HepG2 (cell line): ENCODE measurements at regions not wholly inside any gene's neighbourhood (a gene's known extent, or its start where the extent isn't known, plus 50 kb on each side); places are given as distances from the start of the nearest gene placed in this dataset.

Experiments
- ATAC-seq: fragments of 200-7000 bp; cut with Tn5 transposase; 3 replicates; pipeline ENCODE4 v1.9.1; 2020; ENCODE audit warnings: mild to moderate bottlenecking, moderate library complexity
- BruUV-seq: library from RNA; stranded (reverse); fragments of 400-500 nt; replicated peaks from 2 replicates; lab custom pipeline; 2021; lab: Mats Ljungman, UMichigan
- CTCF ChIA-PET: fragments of 300-600 bp; formaldehyde crosslinking; extraction: SDS; loops from one replicate; lab custom pipeline; 2021; ENCODE audit warnings: low total read pairs, inconsistent platforms, low intra/inter-chr PET ratio; lab: Yijun Ruan, JAX
- POLR2A ChIA-PET: fragments of 350-600 bp; sonication (Branson Sonifier 250); formaldehyde crosslinking; loops from one replicate; lab custom pipeline; 2020; ENCODE audit warnings: antibody characterized with exemption, inconsistent platforms; lab: Yijun Ruan, JAX
- DNase-seq: peaks from one replicate; pipeline ENCODE4 v3.0.0-alpha.2; 2015; ENCODE audit warnings: low spot score
- FAIRE-seq: peaks from 3 replicates; lab custom pipeline; 2011; peaks lifted over from hg19 to GRCh38; lab: Jason Lieb, UNC
- H2AFZ ChIP-seq: one replicate; pipeline ENCODE4 v1.6.1; 2011; ENCODE audit warnings: low read length, inconsistent platforms
- H3K27ac ChIP-seq: fragments of 300-600 bp; 3 replicates; pipeline ENCODE4 v1.8.0; 2011; ENCODE audit warnings: mixed run types, mild to moderate bottlenecking, mixed read lengths, low read length, inconsistent platforms; ENCODE audit not compliant: insufficient read depth; ENCODE audit errors: extremely low read length
- H3K27me3 ChIP-seq, 2 experiments: fragments of 200-600 bp in 1 of 2; 2 replicates in 1 of 2; 3 replicates in 1 of 2; pipeline versions ENCODE4 v1.6.0 to v1.8.0; 2011; ENCODE audit warnings: low read length in 2 of 2, mild to moderate bottlenecking in 2 of 2, moderate library complexity in 2 of 2, inconsistent platforms in 1 of 2; ENCODE audit not compliant: insufficient read depth in 2 of 2, control insufficient read depth in 1 of 2
- H3K36me3 ChIP-seq, 2 experiments: fragments of 200-600 bp in 1 of 2; replicated peaks in 1 of 2; 2 replicates in 1 of 2; 3 replicates in 1 of 2; pipeline versions ENCODE4 v1.5.1 to v1.8.0; 2011; ENCODE audit warnings: low read length in 2 of 2, inconsistent platforms in 1 of 2; ENCODE audit not compliant: insufficient read depth in 2 of 2, control insufficient read depth in 1 of 2
- H3K4me1 ChIP-seq: 2 replicates; pipeline ENCODE4 v1.5.1; 2012; ENCODE audit warnings: low read length, inconsistent platforms; ENCODE audit not compliant: insufficient read depth
- H3K4me2 ChIP-seq: 2 replicates; pipeline ENCODE4 v1.6.0; 2011; ENCODE audit warnings: low read depth, low read length, inconsistent platforms
- H3K4me3 ChIP-seq, 3 experiments: fragments of 200-600 bp in 1 of 3; sonication (generic), shearing (Covaris generic) in 1 of 3; replicated peaks in 1 of 3; 2 replicates each; pipeline ENCODE4 v1.5.1; 2011 to 2016; ENCODE audit warnings: low read length in 3 of 3, inconsistent platforms in 2 of 3, low read depth in 2 of 3, mild to moderate bottlenecking in 2 of 3, control low read depth in 1 of 3, mixed read lengths in 1 of 3; ENCODE audit not compliant: insufficient read depth in 1 of 3
- H3K79me2 ChIP-seq: one replicate; pipeline ENCODE4 v1.6.1; 2011; ENCODE audit warnings: low read length, inconsistent platforms; ENCODE audit not compliant: insufficient read depth
- H3K9ac ChIP-seq: 2 replicates; pipeline ENCODE4 v1.6.0; 2011; ENCODE audit warnings: mild to moderate bottlenecking, low read depth, low read length, inconsistent platforms; ENCODE audit not compliant: insufficient read depth
- H3K9me3 ChIP-seq: 2 replicates; pipeline ENCODE4 v1.5.1; 2012; ENCODE audit warnings: mild to moderate bottlenecking, low read length
- H4K20me1 ChIP-seq: 2 replicates; pipeline ENCODE4 v1.6.0; 2011; ENCODE audit warnings: inconsistent platforms, mild to moderate bottlenecking, low read length, moderate library complexity; ENCODE audit not compliant: insufficient read depth
- CAMTA2 ChIP-seq: sonication (generic); formaldehyde crosslinking; IDR thresholded peaks from 2 replicates; pipeline ENCODE4 v1.4.0; 2020; ENCODE audit warnings: mild to moderate bottlenecking, missing genetic modification reagents, borderline replicate concordance
- IRF2 ChIP-seq: IDR thresholded peaks from 2 replicates; pipeline ENCODE4 v1.6.1; 2018; ENCODE audit warnings: missing genetic modification reagents, missing compliant biosample characterization
- JUNB ChIP-seq: sonication (generic); formaldehyde crosslinking; IDR thresholded peaks from 2 replicates; pipeline ENCODE4 v1.8.0; 2022; ENCODE audit warnings: missing genetic modification reagents, mild to moderate bottlenecking, borderline replicate concordance
- KAT2B ChIP-seq: fragments of 150-350 bp; IDR thresholded peaks from 2 replicates; pipeline ENCODE4 v1.6.1; 2014; ENCODE audit warnings: low read depth, low read length, borderline replicate concordance
- MLLT10 ChIP-seq: sonication (generic); formaldehyde crosslinking; IDR thresholded peaks from 2 replicates; pipeline ENCODE4 v1.4.0; 2020; ENCODE audit warnings: missing genetic modification reagents
- MYC ChIP-seq: sonication (generic); formaldehyde crosslinking; IDR thresholded peaks from 2 replicates; pipeline ENCODE4 v1.9.0; 2021; ENCODE audit warnings: missing genetic modification reagents, borderline replicate concordance
- PHB2 ChIP-seq: fragments of 450-650 bp; IDR thresholded peaks from 2 replicates; pipeline ENCODE4 v1.6.1; 2018; ENCODE audit not compliant: partially characterized antibody
- REL ChIP-seq: sonication (generic); formaldehyde crosslinking; conservative IDR thresholded peaks from 2 replicates; pipeline ENCODE4 v1.8.0; 2022; ENCODE audit warnings: mild to moderate bottlenecking, missing genetic modification reagents, moderate library complexity
- RFX3 ChIP-seq: IDR thresholded peaks from 2 replicates; pipeline ENCODE4 v1.6.1; 2016; ENCODE audit warnings: missing biosample characterization, missing genetic modification reagents
- RFX5 ChIP-seq: IDR thresholded peaks from 2 replicates; pipeline ENCODE4 v1.6.1; 2011; ENCODE audit warnings: low read depth, low read length, improper control_type of control experiment
- RFXANK ChIP-seq: IDR thresholded peaks from 2 replicates; pipeline ENCODE4 v1.6.1; 2016
- TOE1 ChIP-seq: sonication (generic); formaldehyde crosslinking; IDR thresholded peaks from 2 replicates; pipeline ENCODE4 v1.4.0; 2020; ENCODE audit warnings: mild to moderate bottlenecking, missing genetic modification reagents
- WIZ ChIP-seq: sonication (generic); formaldehyde crosslinking; IDR thresholded peaks from 2 replicates; pipeline ENCODE4 v1.5.1; 2020; ENCODE audit warnings: mild to moderate bottlenecking, missing genetic modification reagents
- ZFYVE20 ChIP-seq: sonication (generic); formaldehyde crosslinking; IDR thresholded peaks from 2 replicates; pipeline ENCODE4 v1.8.0; 2023; ENCODE audit warnings: low read depth, mild to moderate bottlenecking, moderate library complexity, missing genetic modification reagents, borderline replicate concordance
- ZHX2 ChIP-seq, 2 experiments: sonication (generic) in 1 of 2; formaldehyde crosslinking in 1 of 2; IDR thresholded peaks; 2 replicates each; pipeline versions ENCODE4 v1.6.1 to v1.9.0; 2014 to 2022; ENCODE audit warnings: antibody characterized with exemption in 1 of 2, borderline replicate concordance in 1 of 2, inconsistent platforms in 1 of 2, low read depth in 1 of 2, missing genetic modification reagents in 1 of 2
- ZNF235 ChIP-seq: sonication (generic); formaldehyde crosslinking; IDR thresholded peaks from 2 replicates; pipeline ENCODE4 v1.8.1; 2023; ENCODE audit warnings: mild to moderate bottlenecking, missing genetic modification reagents, borderline replicate concordance
- ZNF362 ChIP-seq: sonication (generic); formaldehyde crosslinking; IDR thresholded peaks from 2 replicates; pipeline ENCODE4 v1.4.0; 2020; ENCODE audit warnings: missing genetic modification reagents, mild to moderate bottlenecking, borderline replicate concordance
- ZNF441 ChIP-seq: sonication (generic); formaldehyde crosslinking; IDR thresholded peaks from 2 replicates; pipeline ENCODE4 v1.7.0; 2021; ENCODE audit warnings: missing genetic modification reagents, borderline replicate concordance
- ZNF598 ChIP-seq: sonication (generic); formaldehyde crosslinking; IDR thresholded peaks from 2 replicates; pipeline ENCODE4 v1.5.1; 2020; ENCODE audit warnings: mild to moderate bottlenecking, missing genetic modification reagents, borderline replicate concordance
- ZNF816 ChIP-seq: sonication (generic); formaldehyde crosslinking; IDR thresholded peaks from 2 replicates; pipeline ENCODE4 v1.8.0; 2022; ENCODE audit warnings: missing genetic modification reagents, mild to moderate bottlenecking, borderline replicate concordance
- WGBS: methylation state at CpG from one replicate; pipeline ENCODE4 v1.1.6; 2017; ENCODE audit warnings: low lambda C conversion rate; 5-methylcytosine and 5-hydroxymethylcytosine counted together
- in situ Hi-C: cut with HindIII; loops from 2 replicates; pipeline ENCODE4 v1.10.0; 2017; ENCODE audit warnings: low pct_unique_long_range_greater_than_20kb; ENCODE audit not compliant: extremely low pct_ligation_motif_present
- intact Hi-C: fragments of 100-400 bp; cut with micrococcal nuclease; formaldehyde crosslinking; loops from one replicate; pipeline ENCODE4 v1.10.0; 2022; ENCODE audit not compliant: unreplicated experiment

GRCh38 chr10:108399465-108399864 is 1235.0 kb upstream of the SORCS1 start (continued):
- TF ChIP-seq ZNF362 (no peak), ZNF816 (CRISPR knock-in tag) (no peak), ZNF441 (CRISPR knock-in tag) (no peak), CAMTA2 (CRISPR knock-in tag) (no peak), RFX3 (no peak), JUNB (CRISPR knock-in tag) (no peak), ZNF598 (no peak), ZNF235 (no peak), RFX5 (no peak)
- TF ChIP-seq, all 625 proteins: peak for 0

GRCh38 chr10:108393089-108393488 is 1228.6 kb upstream of the SORCS1 start:
- in situ Hi-C loops (no loop called here), intact Hi-C loops (no loop called here)
- no peak overlapping the region for H3K4me2 ChIP-seq
- H3K4me1 ChIP-seq: no peaks in the 10 kb centered on the region
- H3K9me3 ChIP-seq: peaks cover 78% of the 10 kb centered on the region
- ChIA-PET CTCF (no interaction called here), POLR2A (no interaction called here)
- WGBS: 0% methylated on average over 1 of the region's 1 CpG
- no peaks in the 10 kb centered on the region; a peak in 1 of 5 replicates for H3K27me3 ChIP-seq
- DNase-seq (no peak), FAIRE-seq (no peak), ATAC-seq (no peak)
- no TSS peak for BruUV-seq
- H3K4me3 ChIP-seq: no peak overlapping the region
- H3K36me3 ChIP-seq: no peaks in the 10 kb centered on the region
- H3K9ac ChIP-seq: no peak overlapping the region
- H2AFZ ChIP-seq: no peak overlapping the region
- H3K27ac ChIP-seq: no peak overlapping the region
- H3K79me2 ChIP-seq: no peaks in the 10 kb centered on the region
- no peaks in the 10 kb centered on the region for H4K20me1 ChIP-seq
- TF ChIP-seq REL (CRISPR knock-in tag): no peak
- TF ChIP-seq RFXANK (CRISPR knock-in tag): no peak
- no peak for TF ChIP-seq WIZ (CRISPR knock-in tag)
- TF ChIP-seq ZHX2 (IDR thresholded peaks at IDR 0.05; ENCODE audit: low read depth): no peak
- no peak for TF ChIP-seq ZHX2 (CRISPR knock-in tag; IDR thresholded peaks at IDR 0.05; ENCODE audit: borderline replicate concordance)
- no peak for TF ChIP-seq KAT2B
- TF ChIP-seq TOE1 (CRISPR knock-in tag): no peak
- TF ChIP-seq MYC (CRISPR knock-in tag): no peak
- no peak for TF ChIP-seq IRF2
- no peak for TF ChIP-seq MLLT10
- no peak for TF ChIP-seq ZFYVE20 (CRISPR knock-in tag)
- no peak for TF ChIP-seq PHB2
- no peak for TF ChIP-seq CAMTA2 (CRISPR knock-in tag)
